ENCODE measurements at regions not wholly inside any gene's neighbourhood (a gene's known extent, or its start where the extent isn't known, plus 50 kb on each side); places are given as distances from the start of the nearest gene placed in this dataset.

- H3K27me3 ChIP-seq (ENCODE audit: control insufficient read depth in 4 of 4, insufficient read depth in 4 of 4, low read length in 3 of 4) = no peaks in the 10 kb centered on the region
- no peak overlapping the region for H3K27ac ChIP-seq (ENCODE audit: low read depth in 1 of 2, low read length in 2 of 2)
- no peak overlapping the region for H3K4me3 ChIP-seq (ENCODE audit: low read depth in 1 of 3, low read length in 3 of 3)
- no peaks in the 10 kb centered on the region for H3K4me1 ChIP-seq (ENCODE audit: control insufficient read depth in 4 of 4, insufficient read depth in 4 of 4, low read length in 3 of 4)
- H3K36me3 ChIP-seq (ENCODE audit: control insufficient read depth in 4 of 4, insufficient read depth in 3 of 4, low read depth in 1 of 4, low read length in 3 of 4) = no peaks in the 10 kb centered on the region
- no peak overlapping the region for H3K9ac ChIP-seq (ENCODE audit: low read depth in 1 of 2, low read length in 2 of 2)
- no peaks in the 10 kb centered on the region for H3K9me3 ChIP-seq (ENCODE audit: control insufficient read depth in 4 of 4, low read length in 3 of 4)
- TF ChIP-seq, protein P1, sequence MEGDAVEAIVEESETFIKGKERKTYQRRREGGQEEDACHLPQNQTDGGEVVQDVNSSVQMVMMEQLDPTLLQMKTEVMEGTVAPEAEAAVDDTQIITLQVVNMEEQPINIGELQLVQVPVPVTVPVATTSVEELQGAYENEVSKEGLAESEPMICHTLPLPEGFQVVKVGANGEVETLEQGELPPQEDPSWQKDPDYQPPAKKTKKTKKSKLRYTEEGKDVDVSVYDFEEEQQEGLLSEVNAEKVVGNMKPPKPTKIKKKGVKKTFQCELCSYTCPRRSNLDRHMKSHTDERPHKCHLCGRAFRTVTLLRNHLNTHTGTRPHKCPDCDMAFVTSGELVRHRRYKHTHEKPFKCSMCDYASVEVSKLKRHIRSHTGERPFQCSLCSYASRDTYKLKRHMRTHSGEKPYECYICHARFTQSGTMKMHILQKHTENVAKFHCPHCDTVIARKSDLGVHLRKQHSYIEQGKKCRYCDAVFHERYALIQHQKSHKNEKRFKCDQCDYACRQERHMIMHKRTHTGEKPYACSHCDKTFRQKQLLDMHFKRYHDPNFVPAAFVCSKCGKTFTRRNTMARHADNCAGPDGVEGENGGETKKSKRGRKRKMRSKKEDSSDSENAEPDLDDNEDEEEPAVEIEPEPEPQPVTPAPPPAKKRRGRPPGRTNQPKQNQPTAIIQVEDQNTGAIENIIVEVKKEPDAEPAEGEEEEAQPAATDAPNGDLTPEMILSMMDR (IDR thresholded peaks at IDR 0.05; ENCODE audit: low read depth, low read length, missing input control) = no peak
- TF ChIP-seq, protein P2, sequence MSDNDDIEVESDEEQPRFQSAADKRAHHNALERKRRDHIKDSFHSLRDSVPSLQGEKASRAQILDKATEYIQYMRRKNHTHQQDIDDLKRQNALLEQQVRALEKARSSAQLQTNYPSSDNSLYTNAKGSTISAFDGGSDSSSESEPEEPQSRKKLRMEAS (IDR thresholded peaks at IDR 0.05) = no peak
- TF ChIP-seq, protein P3, sequence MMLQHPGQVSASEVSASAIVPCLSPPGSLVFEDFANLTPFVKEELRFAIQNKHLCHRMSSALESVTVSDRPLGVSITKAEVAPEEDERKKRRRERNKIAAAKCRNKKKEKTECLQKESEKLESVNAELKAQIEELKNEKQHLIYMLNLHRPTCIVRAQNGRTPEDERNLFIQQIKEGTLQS (IDR thresholded peaks at IDR 0.05) = no peak
- TF ChIP-seq FOXA2 (IDR thresholded peaks at IDR 0.05) (no peak), FOXA1 (IDR thresholded peaks at IDR 0.05) (no peak), HNF4A (conservative IDR thresholded peaks at IDR 0.05) (no peak), NR2F2 (IDR thresholded peaks at IDR 0.05) (no peak), YY1 (IDR thresholded peaks at IDR 0.05) (no peak), RXRA (IDR thresholded peaks at IDR 0.05) (no peak), EGR1 (IDR thresholded peaks at IDR 0.05; ENCODE audit: low read depth in 2 of 2) (no peak), ZBTB33 (IDR thresholded peaks at IDR 0.05) (no peak), GABPA (IDR thresholded peaks at IDR 0.05 in 1 of 2, conservative IDR thresholded peaks at IDR 0.05 in 1 of 2) (no peak), HNF4G (IDR thresholded peaks at IDR 0.05) (no peak), REST (IDR thresholded peaks at IDR 0.05) (no peak), TAF1 (conservative IDR thresholded peaks at IDR 0.05) (no peak), SP1 (IDR thresholded peaks at IDR 0.05) (no peak), JUND (IDR thresholded peaks at IDR 0.05) (no peak), RAD21 (IDR thresholded peaks at IDR 0.05) (no peak)
- WGBS = 53% methylated on average over 3 of the region's 3 CpGs
- no peak for DNase-seq (ENCODE audit: low spot score)
Observed at GRCh38 chr2:209138079-209138478, 285.8 kb upstream of the MAP2 start.
